ENCODE measurements at regions not wholly inside any gene's neighbourhood (a gene's known extent, or its start where the extent isn't known, plus 50 kb on each side); places are given as distances from the start of the nearest gene placed in this dataset.

GRCh38 chrX:23228454-23228853, 106.2 kb upstream of the PTCHD1 start (continued):
- TF ChIP-seq ZNF362 (tag by site-specific recombination; IDR thresholded peaks at IDR 0.05) (no peak), MYNN (tag by site-specific recombination; IDR thresholded peaks at IDR 0.05; ENCODE audit: borderline replicate concordance) (no peak), GLI4 (tag by site-specific recombination; IDR thresholded peaks at IDR 0.05) (no peak), BCL11B (tag by site-specific recombination; IDR thresholded peaks at IDR 0.05; ENCODE audit: low read depth) (no peak), ZNF776 (tag by site-specific recombination; IDR thresholded peaks at IDR 0.05; ENCODE audit: borderline replicate concordance) (no peak)

GRCh38 chrX:23228950-23229448, 105.7 kb upstream of the PTCHD1 start:
- ChIA-PET CTCF (interaction anchor here (0.6 kb wide), 1 partner anchor 355 kb away, joined by 3 read pairs; no protein-coding TSS in a partner anchor), POLR2A (no interaction called here)

GRCh38 chrX:23235051-23235450, 99.6 kb upstream of the PTCHD1 start:
- ChIA-PET POLR2A (no interaction called here), CTCF (no interaction called here)
- H3K36me3 ChIP-seq (ENCODE audit: control insufficient read depth in 2 of 2, insufficient read depth in 1 of 2, low read length in 2 of 2) = no peaks in the 10 kb centered on the region
- H3K4me1 ChIP-seq (ENCODE audit: control insufficient read depth, insufficient read depth, low read length) = no peaks in the 10 kb centered on the region; the same call in 1 of the 2 replicates
- H3K4me3 ChIP-seq (ENCODE audit: low read depth, low read length) = no peak overlapping the region
- H3K27ac ChIP-seq (ENCODE audit: extremely low read depth, low read depth, low read length) = no peak overlapping the region
- H3K9me3 ChIP-seq (ENCODE audit: control insufficient read depth, insufficient read depth, low read depth, low read length) = no peaks in the 10 kb centered on the region
- TF ChIP-seq ZNF394 (tag by site-specific recombination; IDR thresholded peaks at IDR 0.05; ENCODE audit: borderline replicate concordance) (no peak), ZNF549 (tag by site-specific recombination; IDR thresholded peaks at IDR 0.05) (no peak)

More at GRCh38 chrX:23228950-23229448, 105.7 kb upstream of the PTCHD1 start:
- H3K4me3 ChIP-seq (ENCODE audit: low read depth, low read length) = no peak overlapping the region
- peak overlapping the region; percentile 34 for H3K27ac ChIP-seq (ENCODE audit: extremely low read depth, low read depth, low read length)
- no peaks in the 10 kb centered on the region for H3K9me3 ChIP-seq (ENCODE audit: control insufficient read depth, insufficient read depth, low read depth, low read length)
- peaks cover 4% of the 10 kb centered on the region for H3K4me1 ChIP-seq (ENCODE audit: control insufficient read depth, insufficient read depth, low read length)
- TF ChIP-seq YY1 (tag by site-specific recombination; IDR thresholded peaks at IDR 0.05) (no peak), PRDM10 (tag by site-specific recombination; IDR thresholded peaks at IDR 0.05) (peak; percentile 91), ZNF629 (tag by site-specific recombination; IDR thresholded peaks at IDR 0.05) (0 out of 2 replicates have a peak, but pooled peaks have one; percentile 15), ZNF791 (tag by site-specific recombination; IDR thresholded peaks at IDR 0.05) (no peak), ZBTB17 (tag by site-specific recombination; IDR thresholded peaks at IDR 0.05) (peak; percentile 90), TRIM28 (IDR thresholded peaks at IDR 0.05; ENCODE audit: borderline replicate concordance, low read length) (peak; percentile 60; the same call in 1 of the 2 replicates)
- no peaks in the 10 kb centered on the region for H3K36me3 ChIP-seq (ENCODE audit: control insufficient read depth in 2 of 2, insufficient read depth in 1 of 2, low read length in 2 of 2)

GRCh38 chrX:23246001-23246400, 88.6 kb upstream of the PTCHD1 start:
- H3K36me3 ChIP-seq (ENCODE audit: control insufficient read depth in 2 of 2, insufficient read depth in 1 of 2, low read length in 2 of 2) = no peaks in the 10 kb centered on the region
- no peaks in the 10 kb centered on the region for H3K4me1 ChIP-seq (ENCODE audit: control insufficient read depth, insufficient read depth, low read length)
- no peak overlapping the region for H3K4me3 ChIP-seq (ENCODE audit: low read depth, low read length)
- H3K27ac ChIP-seq (ENCODE audit: extremely low read depth, low read depth, low read length) = no peak overlapping the region
- ChIA-PET CTCF (interaction anchor here (0.6 kb wide), 1 partner anchor 1533 kb away, joined by 6 read pairs; no protein-coding TSS in a partner anchor), POLR2A (no interaction called here)
- H3K9me3 ChIP-seq (ENCODE audit: control insufficient read depth, insufficient read depth, low read depth, low read length) = no peaks in the 10 kb centered on the region
- TF ChIP-seq HOXA7 (CRISPR knock-in tag; IDR thresholded peaks at IDR 0.05; ENCODE audit: borderline replicate concordance) (no peak), ZNF37A (tag by site-specific recombination; IDR thresholded peaks at IDR 0.05) (no peak), ZNF670 (tag by site-specific recombination; IDR thresholded peaks at IDR 0.05; ENCODE audit: low read depth) (no peak), ZBTB21 (tag by site-specific recombination; IDR thresholded peaks at IDR 0.05) (no peak)

Measured in HEK293 (cell line).